Small intestine (tissue), 7 donors: ENCODE measurements at regions not wholly inside any gene's neighbourhood (a gene's known extent, or its start where the extent isn't known, plus 50 kb on each side); places are given as distances from the start of the nearest gene placed in this dataset.

ENCODE experiments used
- DNase-seq, 2 donors: peaks; one replicate each; pipeline versions ENCODE4 v3.0.0 to v3.0.0-alpha.2; 2013
- FAIRE-seq: peaks from 2 replicates; lab custom pipeline; 2012; peaks lifted over from hg19 to GRCh38; lab: Jason Lieb, UNC
- H3K27ac ChIP-seq, 3 donors: one replicate each; pipeline ENCODE4 v1.5.1; 2013; ENCODE audit warnings: low read length in 2 of 3, mild to moderate bottlenecking in 2 of 3, control low read depth in 1 of 3, inconsistent platforms in 1 of 3, low read depth in 1 of 3, moderate library complexity in 1 of 3
- H3K27me3 ChIP-seq, 3 donors: one replicate each; pipeline ENCODE4 v1.6.1; 2013; ENCODE audit warnings: low read length in 3 of 3, inconsistent platforms in 1 of 3; ENCODE audit not compliant: control insufficient read depth in 3 of 3, insufficient read depth in 3 of 3
- H3K36me3 ChIP-seq, 3 donors: one replicate each; pipeline ENCODE4 v1.6.1; 2013; ENCODE audit warnings: low read length in 3 of 3, inconsistent platforms in 1 of 3, low read depth in 1 of 3, mild to moderate bottlenecking in 1 of 3, moderate library complexity in 1 of 3; ENCODE audit not compliant: control insufficient read depth in 3 of 3, insufficient read depth in 2 of 3
- H3K4me1 ChIP-seq, 3 donors: one replicate each; pipeline ENCODE4 v1.6.1; 2013; ENCODE audit warnings: low read length in 2 of 3, inconsistent platforms in 1 of 3, low read depth in 1 of 3, mild to moderate bottlenecking in 1 of 3, moderate library complexity in 1 of 3; ENCODE audit not compliant: control insufficient read depth in 3 of 3, insufficient read depth in 2 of 3
- H3K4me3 ChIP-seq, 3 donors: one replicate each; pipeline ENCODE4 v1.5.1; 2013; ENCODE audit warnings: low read length in 3 of 3, control low read depth in 1 of 3, inconsistent platforms in 1 of 3, low read depth in 1 of 3, mild to moderate bottlenecking in 1 of 3, moderate library complexity in 1 of 3
- H3K9me3 ChIP-seq, 2 donors: one replicate each; pipeline ENCODE4 v1.6.1; 2013; ENCODE audit warnings: low read depth in 1 of 2, low read length in 1 of 2; ENCODE audit not compliant: control insufficient read depth in 2 of 2, insufficient read depth in 1 of 2
- WGBS, 3 donors: extraction: QIAGEN DNeasy Blood & Tissue Kit; methylation state at CpG; one replicate each; pipeline ENCODE4 v1.1.7; 2013; 5-methylcytosine and 5-hydroxymethylcytosine counted together
- donor health status: healthy with polysubstance abuse.
- donor health status: control.
- donor health status: control.
- donor health status: Bipolar disorder and iron deficiency.
- donor health status: healthy.

DNA sequence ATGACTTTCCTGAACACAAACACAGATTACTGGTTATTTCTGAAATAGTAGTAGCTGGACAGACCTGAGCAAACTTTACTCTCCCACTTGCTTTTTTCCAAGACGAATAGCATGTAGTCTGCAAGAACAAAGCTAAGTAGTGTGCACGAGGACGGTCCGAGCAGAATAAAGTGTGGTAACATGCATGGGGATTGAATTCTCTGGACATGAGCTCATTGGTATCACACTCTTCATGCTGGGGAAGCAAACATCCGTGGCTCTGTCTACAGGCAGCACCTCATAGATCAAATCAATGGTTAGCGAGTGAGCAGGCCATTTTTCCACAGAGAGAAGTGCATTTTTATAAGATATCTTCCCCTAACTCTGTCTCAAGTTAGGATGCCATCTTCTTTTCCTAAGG lies 164.8 kb upstream of the STK17B start:
- WGBS, 3 donors: 84 to 87% (median 84%) methylated on average over 6 of the region's 6 CpGs

DNA sequence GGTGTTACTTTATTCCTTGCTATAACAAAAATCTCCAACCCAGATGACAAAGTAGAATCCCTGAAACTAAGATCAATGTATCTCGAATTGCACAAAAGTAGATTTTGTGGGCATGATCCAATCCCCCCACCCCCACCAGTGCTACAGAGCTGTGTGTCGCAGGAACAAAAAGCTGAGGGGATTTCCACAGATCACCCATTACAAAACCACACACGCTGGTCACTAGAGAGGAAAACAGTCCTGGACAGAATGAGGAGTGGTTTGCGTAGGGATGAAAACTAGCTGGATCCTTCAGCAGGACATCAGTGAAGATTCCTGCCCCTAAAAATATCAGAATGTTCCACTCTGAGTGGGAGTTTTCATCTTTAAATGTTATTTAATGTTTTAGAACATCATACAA lies 165.3 kb upstream of the STK17B start:
- 71 to 82% (median 72%) methylated on average over 4 of the region's 4 CpGs for WGBS, 3 donors
- H3K27ac ChIP-seq: no peak overlapping the region
- no peaks in the 10 kb centered on the region for H3K36me3 ChIP-seq
- no peaks in the 10 kb centered on the region for H3K9me3 ChIP-seq
- DNase-seq (no peak), FAIRE-seq (no peak)
- H3K4me1 ChIP-seq: no peaks in the 10 kb centered on the region
- no peaks in the 10 kb centered on the region for H3K27me3 ChIP-seq
- H3K4me3 ChIP-seq: no peak overlapping the region

More for the DNA sequence above, 164.8 kb upstream of the STK17B start:
- no peak overlapping the region for H3K4me3 ChIP-seq
- H3K27me3 ChIP-seq: no peaks in the 10 kb centered on the region
- FAIRE-seq (no peak), DNase-seq (no peak)
- no peaks in the 10 kb centered on the region for H3K9me3 ChIP-seq
- peaks cover 0 to 2% (median 2%) of the 10 kb centered on the region in 3 donors for H3K4me1 ChIP-seq
- H3K27ac ChIP-seq: no peak overlapping the region
- H3K36me3 ChIP-seq: no peaks in the 10 kb centered on the region

DNA sequence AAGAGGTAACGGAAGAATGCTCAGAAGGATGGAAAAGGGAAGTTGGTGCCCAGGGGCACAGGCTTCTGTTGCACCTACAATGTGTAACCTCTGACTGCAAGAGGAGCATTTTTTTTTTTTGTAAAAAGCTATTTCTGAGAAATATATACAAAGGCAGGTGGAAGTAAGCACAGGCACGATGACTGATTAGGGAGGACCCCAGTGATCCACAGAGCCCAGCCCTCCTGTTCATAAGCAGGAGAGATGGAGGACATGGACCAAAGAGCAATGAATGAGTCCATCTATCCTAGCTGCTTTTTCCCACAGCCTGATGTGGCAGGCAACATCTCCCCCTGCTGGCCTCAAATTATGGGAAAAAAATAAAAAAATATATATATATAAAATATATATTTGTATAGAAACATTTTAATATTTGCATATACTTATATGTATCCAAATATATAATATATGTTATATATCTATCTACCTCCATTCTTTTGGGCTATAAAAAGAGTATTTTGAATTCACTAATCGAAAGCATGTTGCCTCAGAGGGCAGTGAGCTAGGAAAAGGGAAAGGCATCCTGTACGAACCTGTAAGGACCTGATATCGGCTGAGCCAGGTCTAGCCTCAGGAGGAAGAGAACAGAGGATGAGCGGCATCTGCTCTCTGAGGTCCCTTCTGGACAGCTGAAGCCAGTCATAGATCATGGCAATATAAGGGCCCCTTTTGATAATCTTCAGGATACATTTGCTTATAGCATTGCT lies 166.0 kb upstream of the STK17B start:
- Histone ChIP-seq H3K27ac (no peak overlapping the region), H3K4me3 (no peak overlapping the region), H3K27me3 (no peaks in the 10 kb centered on the region), H3K4me1 (no peaks in the 10 kb centered on the region), H3K36me3 (no peaks in the 10 kb centered on the region), H3K9me3 (no peaks in the 10 kb centered on the region)
- DNase-seq: peak; percentile 20 to 31
- no peak for FAIRE-seq
- WGBS, 3 donors: 53 to 62% (median 55%) methylated on average over 6 of the region's 6 CpGs

DNA sequence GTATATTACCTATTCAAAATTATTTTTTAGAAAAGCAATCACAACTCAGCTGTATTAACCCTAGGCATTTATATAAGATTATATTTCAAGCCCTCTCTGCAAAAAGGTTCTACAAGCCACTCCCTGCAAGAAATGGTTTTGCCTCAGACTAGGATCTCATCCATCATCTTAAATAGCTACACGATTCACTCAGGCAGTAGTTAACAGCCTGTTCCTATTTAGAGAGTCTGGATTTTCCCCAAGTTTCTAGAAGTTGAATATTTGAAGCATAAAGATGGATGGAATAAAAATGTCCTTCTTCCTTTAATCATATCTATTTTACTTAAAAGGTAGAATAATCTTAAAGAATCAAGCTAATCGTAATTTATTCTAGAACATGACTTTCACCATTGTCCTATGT lies 167.1 kb upstream of the STK17B start:
- FAIRE-seq (no peak), DNase-seq (no peak)
- 69 to 85% (median 76%) methylated on average over 2 of the region's 2 CpGs for WGBS, 3 donors
- Histone ChIP-seq H3K27ac (no peak overlapping the region), H3K4me1 (no peaks in the 10 kb centered on the region), H3K4me3 (no peak overlapping the region), H3K36me3 (no peaks in the 10 kb centered on the region), H3K27me3 (no peaks in the 10 kb centered on the region), H3K9me3 (no peaks in the 10 kb centered on the region)

DNA sequence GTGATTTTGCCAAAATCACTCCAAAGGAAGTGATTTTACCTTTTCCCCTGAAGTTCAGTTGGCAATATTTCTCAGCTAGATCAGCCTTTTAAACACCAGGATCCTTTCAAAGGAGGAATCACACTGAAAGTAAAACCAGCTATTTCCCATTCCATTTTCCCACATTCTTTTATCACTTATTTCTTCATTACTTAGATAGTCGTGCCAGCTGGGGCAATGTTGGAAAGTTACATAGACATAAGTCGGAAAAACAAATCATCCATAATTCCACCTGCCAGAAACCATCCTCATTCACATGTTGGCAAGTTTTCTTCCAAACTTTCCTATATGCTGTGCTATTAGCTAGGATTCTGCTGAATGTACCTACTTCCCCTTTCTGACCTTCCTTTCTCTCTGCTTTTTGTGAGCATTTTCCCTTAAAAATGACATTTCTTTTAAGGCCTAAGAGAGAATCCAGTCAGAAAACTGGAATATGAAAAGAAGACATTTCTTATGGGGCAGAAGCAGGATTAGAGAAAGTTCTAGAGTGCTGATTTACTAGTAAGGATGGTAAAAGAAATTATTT lies 170.0 kb upstream of the STK17B start:
- H3K4me1 ChIP-seq: no peaks in the 10 kb centered on the region
- 60 to 80% (median 68%) methylated on average over 2 of the region's 2 CpGs for WGBS, 3 donors
- no peaks in the 10 kb centered on the region for H3K27me3 ChIP-seq
- no peak for DNase-seq
- no peak for FAIRE-seq
- no peak overlapping the region for H3K4me3 ChIP-seq
- H3K27ac ChIP-seq: no peak overlapping the region
- H3K36me3 ChIP-seq: no peaks in the 10 kb centered on the region
- H3K9me3 ChIP-seq: no peaks in the 10 kb centered on the region

DNA sequence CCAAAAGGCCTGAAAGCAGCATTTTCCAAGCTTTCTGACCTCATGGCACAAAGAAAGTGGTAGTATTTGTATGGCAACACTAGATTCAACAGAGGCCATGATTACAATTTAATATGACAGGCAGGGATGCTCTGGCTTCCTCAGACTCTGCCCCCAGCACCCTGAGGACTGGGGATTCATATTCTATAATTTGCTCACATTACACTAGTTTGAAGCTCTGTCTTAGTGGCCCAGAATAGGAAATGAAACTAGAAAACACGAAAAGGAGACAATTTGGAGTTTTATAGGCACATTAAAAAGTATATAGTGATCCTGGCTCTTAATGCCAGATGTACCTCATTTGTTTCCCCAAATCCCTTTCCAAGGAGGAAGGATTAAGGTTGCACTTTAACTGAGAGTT lies 173.0 kb upstream of the STK17B start:
- FAIRE-seq: no peak
- H3K27ac ChIP-seq: no peak overlapping the region
- 48 to 69% (median 61%) methylated on average over 1 of the region's 1 CpG for WGBS, 3 donors

DNA sequence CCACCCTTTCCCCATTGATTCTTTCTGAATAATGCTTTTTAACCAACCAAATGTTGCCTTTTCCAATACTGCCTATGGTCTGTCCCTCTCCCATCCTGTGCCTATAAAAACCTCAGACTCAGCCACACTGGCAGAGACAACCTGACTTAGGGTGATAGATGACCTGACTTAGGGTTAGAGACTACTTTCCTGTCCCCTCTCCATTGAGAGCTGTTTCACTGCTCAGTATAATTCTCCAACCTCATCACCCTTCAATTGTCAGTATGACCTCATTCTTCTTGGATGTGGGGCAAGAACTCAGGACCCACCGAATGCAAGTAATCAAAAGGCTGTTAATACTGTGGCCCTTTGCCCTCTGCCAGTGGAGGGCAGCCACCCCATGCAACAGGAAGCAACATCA lies 182.3 kb upstream of the STK17B start:
- no peaks in the 10 kb centered on the region for H3K27me3 ChIP-seq
- H3K4me3 ChIP-seq: no peak overlapping the region
- no peak overlapping the region for H3K27ac ChIP-seq
- 41 to 71% (median 57%) methylated on average over 1 of the region's 1 CpG for WGBS, 3 donors
- H3K36me3 ChIP-seq: no peaks in the 10 kb centered on the region
- FAIRE-seq: no peak
- H3K4me1 ChIP-seq: no peaks in the 10 kb centered on the region
- peaks cover 0 to 13% of the 10 kb centered on the region in 2 donors for H3K9me3 ChIP-seq
- no peak for DNase-seq

More for the DNA sequence above, 173.0 kb upstream of the STK17B start:
- no peak for DNase-seq
- H3K4me3 ChIP-seq: no peak overlapping the region
- no peaks in the 10 kb centered on the region for H3K27me3 ChIP-seq
- no peaks in the 10 kb centered on the region for H3K36me3 ChIP-seq
- H3K4me1 ChIP-seq: no peaks in the 10 kb centered on the region
- H3K9me3 ChIP-seq: no peaks in the 10 kb centered on the region

DNA sequence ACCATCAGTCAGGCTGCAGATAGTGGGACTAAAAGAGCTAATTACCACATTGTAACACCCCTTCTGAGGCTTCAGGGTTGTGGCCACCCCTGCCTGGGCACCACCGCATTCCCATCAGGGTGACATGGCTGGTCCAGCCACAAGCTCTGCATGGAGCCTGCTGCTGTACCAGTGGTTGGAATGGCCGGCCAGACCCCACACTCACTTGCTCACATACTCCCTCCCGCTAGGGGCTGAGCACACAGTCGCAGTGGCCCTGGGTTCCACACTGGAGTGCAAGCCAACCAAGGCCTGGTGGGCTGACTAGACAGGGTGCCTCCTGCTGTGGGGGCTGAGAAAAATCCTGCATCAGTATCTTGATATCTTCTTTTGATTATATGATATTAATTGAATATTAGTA lies 182.8 kb upstream of the STK17B start:
- H3K27me3 ChIP-seq: no peaks in the 10 kb centered on the region
- DNase-seq (no peak), FAIRE-seq (no peak)
- H3K27ac ChIP-seq: no peak overlapping the region
- H3K9me3 ChIP-seq: peaks cover 0 to 13% of the 10 kb centered on the region in 2 donors
- no peaks in the 10 kb centered on the region for H3K4me1 ChIP-seq
- 92 to 98% (median 96%) methylated on average over 4 of the region's 4 CpGs for WGBS, 3 donors
- H3K4me3 ChIP-seq: no peak overlapping the region
- no peaks in the 10 kb centered on the region for H3K36me3 ChIP-seq
